NCI-H2081 (cell line): ENCODE measurements at regions not wholly inside any gene's neighbourhood (a gene's known extent, or its start where the extent isn't known, plus 50 kb on each side); places are given as distances from the start of the nearest gene placed in this dataset.
"Not testable (repeated sequence)": the region's sequence is repeated elsewhere in the genome, so short reads cannot be mapped to it uniquely, and the experiment has no call there.

Source experiments
- DNase-seq, 2 experiments: peaks; one replicate each; lab custom pipeline; 2025; lab: John Stamatoyannopoulos, UW

GRCh38 chr11:91650802-91651201, 573.8 kb upstream of the FAT3 start:
- no peak for DNase-seq

GRCh38 chr11:91641153-91641552, 583.5 kb upstream of the FAT3 start:
- no peak for DNase-seq

- DNase-seq: no peak
Observed at GRCh38 chr11:91639359-91639758, 585.3 kb upstream of the FAT3 start.

- DNase-seq: no peak
Observed at GRCh38 chr11:91630916-91631673, 593.5 kb upstream of the FAT3 start.

GRCh38 chr11:91625495-91625894, 599.1 kb upstream of the FAT3 start:
- no peak for DNase-seq

GRCh38 chr11:91624021-91624420, 600.6 kb upstream of the FAT3 start:
- no peak for DNase-seq

- DNase-seq: peak; percentile 18 to 67
Observed at GRCh38 chr11:91608677-91609076, 615.9 kb upstream of the FAT3 start.

GRCh38 chr11:91596111-91596510, 628.5 kb upstream of the FAT3 start:
- no peak for DNase-seq

- no peak for DNase-seq
Observed at GRCh38 chr11:91591021-91591420, 633.6 kb upstream of the FAT3 start.

GRCh38 chr11:91587131-91587530, 637.5 kb upstream of the FAT3 start:
- no peak for DNase-seq

GRCh38 chr11:91585035-91585801, 639.4 kb upstream of the FAT3 start:
- DNase-seq: no peak

- no peak for DNase-seq
Observed at GRCh38 chr11:91563176-91563575, 661.4 kb upstream of the FAT3 start.

GRCh38 chr11:91560434-91560833, 664.2 kb upstream of the FAT3 start:
- DNase-seq: no peak

- no peak for DNase-seq
Observed at GRCh38 chr11:91538065-91538464, 686.6 kb upstream of the FAT3 start.

GRCh38 chr11:91536366-91536765, 688.3 kb upstream of the FAT3 start:
- no peak for DNase-seq

- DNase-seq: no peak
Observed at GRCh38 chr11:91528965-91529364, 695.7 kb upstream of the FAT3 start.

- no peak for DNase-seq
Observed at GRCh38 chr11:91527380-91528030, 697.1 kb upstream of the FAT3 start.

GRCh38 chr11:91513734-91514133, 710.9 kb upstream of the FAT3 start:
- DNase-seq: no peak

GRCh38 chr11:91497847-91498246, 726.8 kb upstream of the FAT3 start:
- no peak for DNase-seq

GRCh38 chr11:91495837-91496236, 728.8 kb upstream of the FAT3 start:
- DNase-seq: no peak

GRCh38 chr11:91489989-91490388, 734.6 kb upstream of the FAT3 start:
- no peak for DNase-seq

GRCh38 chr11:91483956-91484355, 740.7 kb upstream of the FAT3 start:
- not testable (repeated sequence) for DNase-seq

- not testable (repeated sequence) for DNase-seq
Observed at GRCh38 chr11:91481875-91482274, 742.7 kb upstream of the FAT3 start.
